Heart left ventricle (tissue), 16 donors: ENCODE measurements at regions not wholly inside any gene's neighbourhood (a gene's known extent, or its start where the extent isn't known, plus 50 kb on each side); places are given as distances from the start of the nearest gene placed in this dataset.

ENCODE experiments used
- ATAC-seq, 4 donors: fragments of 200-7000 bp; cut with Tn5 transposase; one replicate each; pipeline ENCODE4 v1.9.1; 2020 to 2022; ENCODE audit warnings: moderate library complexity in 4 of 4, mild to moderate bottlenecking in 3 of 4, moderate number of reproducible peaks in 1 of 4
- DNase-seq, 5 donors: peaks; one replicate each; pipeline ENCODE4 v3.0.0-alpha.2; 2020
- H3K27ac ChIP-seq, 12 donors: fragments of 200-600 bp; sonication (generic) in 4 of 12; one replicate each; pipeline versions ENCODE4 v1.5.0 to v1.8.0; 2016 to 2022; ENCODE audit warnings: mild to moderate bottlenecking in 2 of 12
- H3K27me3 ChIP-seq, 9 donors: fragments of 200-600 bp; sonication (generic) in 2 of 9; one replicate each; pipeline versions ENCODE4 v1.5.1 to v1.8.0; 2016 to 2022; ENCODE audit warnings: mild to moderate bottlenecking in 3 of 9
- H3K36me3 ChIP-seq, 9 donors: fragments of 200-600 bp; sonication (generic) in 2 of 9; one replicate each; pipeline versions ENCODE4 v1.5.0 to v1.8.0; 2018 to 2022; ENCODE audit warnings: mild to moderate bottlenecking in 2 of 9
- H3K4me1 ChIP-seq, 12 donors: fragments of 200-600 bp; sonication (generic) in 4 of 12; one replicate each; pipeline versions ENCODE4 v1.5.0 to v1.8.0; 2016 to 2022; ENCODE audit warnings: mild to moderate bottlenecking in 3 of 12
- H3K4me3 ChIP-seq, 12 donors: fragments of 200-600 bp; sonication (generic) in 4 of 12; one replicate each; pipeline versions ENCODE4 v1.5.0 to v1.8.0; 2017 to 2022; ENCODE audit warnings: mild to moderate bottlenecking in 9 of 12, moderate library complexity in 4 of 12
- H3K9me3 ChIP-seq, 12 donors: fragments of 200-600 bp; sonication (generic) in 4 of 12; one replicate each; pipeline versions ENCODE4 v1.5.0 to v1.8.0; 2016 to 2022; ENCODE audit warnings: mild to moderate bottlenecking in 1 of 12
- POLR2A ChIP-seq, 2 donors: fragments of 450-650 bp; IDR thresholded peaks; one replicate each; pipeline ENCODE4 v1.6.1; 2017; ENCODE audit warnings: antibody characterized with exemption in 2 of 2, mild to moderate bottlenecking in 2 of 2, moderate library complexity in 2 of 2
- WGBS, 4 donors: extraction: QIAGEN DNeasy Blood & Tissue Kit in 2 of 4; methylation state at CpG; one replicate each; pipeline versions ENCODE4 v1.1.5 to v1.1.7; 2013 to 2018; 5-methylcytosine and 5-hydroxymethylcytosine counted together
- intact Hi-C, 10 donors: fragments of 100-400 bp; cut with DNase I; formaldehyde crosslinking; loops; one replicate each; pipeline versions ENCODE4 v1.11.1 to v1.14.2; 2022
- TF ChIP-seq, protein P1 (sequence below), 12 donors: fragments of 200-600 bp; sonication (generic) in 4 of 12; IDR thresholded peaks; one replicate each; pipeline versions ENCODE4 v1.5.0 to v1.8.0; 2018 to 2022; ENCODE audit warnings: antibody characterized with exemption in 12 of 12, mild to moderate bottlenecking in 5 of 12
- donor health status: ischemic (EF 13 %, LVEDD 7.1; RV severe dilation, severe dysfunction).
- donor health status: healthy with polysubstance abuse.
- donor health status: DM: no; HTN: yes; CAD: no.
- donor health status: DM: no; HTN: no; CAD: no.
- donor health status: ischemic (EF 25% LVEDD 6.9; RV normal size, moderate dysfunction).
- donor health status: ischemic (EF 25% LVEDD 5.7; RV mildly dilated, moderate dysfunction).
- donor health status: healthy.
- donor health status: DM: yes; HTN: yes; CAD: no.
- donor health status: ischemic (EF 35%, LVEDD 5.7; RV mildly dilated, moderate dysfunction).
- donor health status: nonischemic (EF 11% LVEDD 7.7; RV severe dilation, severe dysfunction).
- donor health status: DM: yes; HTN: yes; CAD: no.
- donor health status: PGD.
- donor health status: ischemic (EF 29% LVEDD 5.4; RV normal size, mild dysfunction).
- donor health status: nonischemic (EF 23%, LVEDD 6.1; RV moderate dilation, normal function).

DNA sequence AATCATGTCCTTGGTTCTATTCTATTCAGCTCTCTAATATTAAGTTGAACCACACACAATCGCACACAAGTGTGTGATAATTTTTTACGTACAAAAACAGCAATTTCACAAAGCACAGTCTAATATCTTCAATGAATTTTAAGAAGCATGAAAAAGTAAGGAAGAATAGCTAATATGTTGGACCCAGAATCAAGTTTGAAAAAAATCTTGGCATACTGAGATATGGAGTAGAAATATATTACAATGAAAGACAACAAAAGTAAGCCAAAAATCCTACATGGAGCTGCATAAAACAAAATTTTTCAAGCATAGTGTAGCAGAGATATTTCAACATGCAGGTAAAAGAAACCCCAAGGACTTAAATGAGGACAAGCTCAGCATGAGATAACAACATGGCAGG is 219.1 kb upstream of the RND3 start:
- H3K27ac ChIP-seq = no peak overlapping the region
- 79 to 90% (median 87%) methylated on average over 2 of the region's 2 CpGs for WGBS, 4 donors
- DNase-seq (no peak), ATAC-seq (no peak)
- H3K4me1 ChIP-seq = no peaks in the 10 kb centered on the region
- H3K9me3 ChIP-seq = no peaks in the 10 kb centered on the region
- TF ChIP-seq, protein P1, sequence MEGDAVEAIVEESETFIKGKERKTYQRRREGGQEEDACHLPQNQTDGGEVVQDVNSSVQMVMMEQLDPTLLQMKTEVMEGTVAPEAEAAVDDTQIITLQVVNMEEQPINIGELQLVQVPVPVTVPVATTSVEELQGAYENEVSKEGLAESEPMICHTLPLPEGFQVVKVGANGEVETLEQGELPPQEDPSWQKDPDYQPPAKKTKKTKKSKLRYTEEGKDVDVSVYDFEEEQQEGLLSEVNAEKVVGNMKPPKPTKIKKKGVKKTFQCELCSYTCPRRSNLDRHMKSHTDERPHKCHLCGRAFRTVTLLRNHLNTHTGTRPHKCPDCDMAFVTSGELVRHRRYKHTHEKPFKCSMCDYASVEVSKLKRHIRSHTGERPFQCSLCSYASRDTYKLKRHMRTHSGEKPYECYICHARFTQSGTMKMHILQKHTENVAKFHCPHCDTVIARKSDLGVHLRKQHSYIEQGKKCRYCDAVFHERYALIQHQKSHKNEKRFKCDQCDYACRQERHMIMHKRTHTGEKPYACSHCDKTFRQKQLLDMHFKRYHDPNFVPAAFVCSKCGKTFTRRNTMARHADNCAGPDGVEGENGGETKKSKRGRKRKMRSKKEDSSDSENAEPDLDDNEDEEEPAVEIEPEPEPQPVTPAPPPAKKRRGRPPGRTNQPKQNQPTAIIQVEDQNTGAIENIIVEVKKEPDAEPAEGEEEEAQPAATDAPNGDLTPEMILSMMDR (IDR thresholded peaks at IDR 0.05) = no peak
- TF ChIP-seq POLR2A (IDR thresholded peaks at IDR 0.05) = no peak
- H3K36me3 ChIP-seq = no peaks in the 10 kb centered on the region
- no peak overlapping the region for H3K4me3 ChIP-seq
- H3K27me3 ChIP-seq = no peaks in the 10 kb centered on the region
- intact Hi-C loops = no loop called here

DNA sequence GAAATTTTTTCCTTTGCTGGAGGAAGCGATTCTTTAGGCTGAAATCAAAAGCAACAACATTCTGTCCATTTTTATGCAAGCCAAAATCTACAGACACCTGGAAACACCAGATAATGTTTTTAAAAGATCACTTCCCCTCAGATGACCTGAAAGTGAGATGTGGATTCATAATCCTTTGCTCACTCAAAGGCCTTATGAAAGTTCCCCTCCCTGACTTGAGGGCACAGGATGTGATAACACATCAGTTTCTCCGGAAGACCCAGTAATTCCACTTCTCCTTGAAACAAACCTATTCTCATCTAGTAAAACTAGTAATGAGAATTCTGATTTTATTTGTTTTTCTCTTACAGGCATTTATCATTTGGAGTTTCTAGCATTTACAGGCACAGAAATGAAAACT is 218.3 kb upstream of the RND3 start:
- TF ChIP-seq, protein P1 (IDR thresholded peaks at IDR 0.05) = no peak
- no peak for TF ChIP-seq POLR2A (IDR thresholded peaks at IDR 0.05)
- no peaks in the 10 kb centered on the region for H3K27me3 ChIP-seq
- DNase-seq (no peak), ATAC-seq (no peak)
- H3K27ac ChIP-seq = no peak overlapping the region
- no peaks in the 10 kb centered on the region for H3K4me1 ChIP-seq
- intact Hi-C loops = no loop called here
- no peaks in the 10 kb centered on the region for H3K9me3 ChIP-seq
- WGBS, 4 donors = 47 to 68% (median 54%) methylated on average over 2 of the region's 2 CpGs
- no peaks in the 10 kb centered on the region for H3K36me3 ChIP-seq
- no peak overlapping the region for H3K4me3 ChIP-seq

DNA sequence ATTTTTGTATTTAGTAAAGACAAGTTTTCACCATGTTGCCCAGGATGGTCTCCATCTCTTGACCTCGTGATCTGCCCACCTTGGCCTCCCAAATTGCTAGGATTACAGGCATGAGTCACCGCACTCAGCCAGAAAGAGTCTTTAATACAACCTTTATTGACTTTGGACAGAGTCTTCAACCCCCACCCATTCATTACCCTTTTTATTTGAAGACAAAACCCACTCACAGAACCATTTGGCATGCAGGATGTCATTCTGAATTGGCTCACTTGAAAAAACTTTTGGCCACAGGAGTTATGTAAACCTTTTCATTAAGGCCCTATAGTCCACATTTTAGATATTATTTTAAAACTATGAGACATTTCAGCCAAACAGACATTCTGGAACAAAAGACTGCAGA is 217.9 kb upstream of the RND3 start:
- TF ChIP-seq, protein P1 (IDR thresholded peaks at IDR 0.05) = no peak
- no peak for TF ChIP-seq POLR2A (IDR thresholded peaks at IDR 0.05)
- intact Hi-C loops = no loop called here
- no peaks in the 10 kb centered on the region for H3K4me1 ChIP-seq
- DNase-seq (no peak), ATAC-seq (no peak)
- H3K4me3 ChIP-seq = no peak overlapping the region
- no peaks in the 10 kb centered on the region for H3K27me3 ChIP-seq
- 77 to 84% (median 82%) methylated on average over 2 of the region's 2 CpGs for WGBS, 4 donors
- H3K27ac ChIP-seq = no peak overlapping the region
- no peaks in the 10 kb centered on the region for H3K9me3 ChIP-seq
- H3K36me3 ChIP-seq = no peaks in the 10 kb centered on the region

DNA sequence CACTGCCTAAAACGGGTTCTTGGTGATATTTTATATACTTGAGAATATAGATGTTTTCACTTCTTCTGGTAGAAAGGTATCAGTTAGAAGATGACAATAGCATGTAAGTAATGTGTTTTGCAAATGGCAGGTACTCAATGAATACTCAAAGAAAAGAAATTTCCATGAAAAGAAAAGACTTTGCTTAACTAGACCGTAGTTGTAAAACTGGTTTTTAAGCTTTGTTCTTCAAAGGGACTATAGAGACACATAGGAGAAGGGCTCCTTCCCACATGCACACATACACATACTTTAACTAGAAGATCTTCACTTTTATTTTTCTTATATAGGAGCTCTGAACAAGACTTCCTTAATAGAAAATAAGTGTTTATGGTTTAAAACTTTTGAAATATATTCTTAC is 215.3 kb upstream of the RND3 start:
- intact Hi-C loops = no loop called here
- H3K4me1 ChIP-seq = peaks cover 0 to under 1% (median 0%) of the 10 kb centered on the region in 12 donors
- no peak overlapping the region for H3K27ac ChIP-seq
- 83 to 88% (median 85%) methylated on average over 2 of the region's 2 CpGs for WGBS, 4 donors
- no peak for DNase-seq
- H3K36me3 ChIP-seq = no peaks in the 10 kb centered on the region
- TF ChIP-seq POLR2A (IDR thresholded peaks at IDR 0.05) = no peak
- TF ChIP-seq, protein P1 (IDR thresholded peaks at IDR 0.05) = no peak
- no peak overlapping the region for H3K4me3 ChIP-seq
- ATAC-seq = no peak
- H3K9me3 ChIP-seq = no peaks in the 10 kb centered on the region
- no peaks in the 10 kb centered on the region for H3K27me3 ChIP-seq
